IMR-90 (cell line): ENCODE measurements at regions not wholly inside any gene's neighbourhood (a gene's known extent, or its start where the extent isn't known, plus 50 kb on each side); places are given as distances from the start of the nearest gene placed in this dataset.

Source experiments
- ATAC-seq: fragments of 200-7000 bp; cut with Tn5 transposase; 2 replicates; pipeline ENCODE4 v1.9.1; 2020; ENCODE audit warnings: low read depth, mild to moderate bottlenecking, moderate library complexity
- BruUV-seq: library from RNA; stranded (reverse); fragments of 400-500 nt; replicated peaks from 2 replicates; lab custom pipeline; 2021; lab: Mats Ljungman, UMichigan
- CTCF ChIA-PET: fragments of 300-600 bp; formaldehyde crosslinking; extraction: SDS; loops from one replicate; lab custom pipeline; 2021; ENCODE audit warnings: antibody characterized with exemption; lab: Yijun Ruan, JAX
- POLR2A ChIA-PET: fragments of 300-600 bp; sonication (Branson Sonifier 250); formaldehyde crosslinking; loops from one replicate; lab custom pipeline; 2022; ENCODE audit warnings: antibody characterized with exemption; ENCODE audit not compliant: unreplicated experiment; lab: Charles Lee
- DNase-seq: peaks from one replicate; pipeline ENCODE4 v3.0.0; 2013
- H2AFZ ChIP-seq: replicated peaks from 2 replicates; pipeline ENCODE3; 2013; ENCODE audit warnings: low read length, mild to moderate bottlenecking; ENCODE audit not compliant: poor library complexity
- H2AK5ac ChIP-seq: 2 replicates; pipeline ENCODE4 v1.6.1; 2013; ENCODE audit warnings: low read depth, low read length, inconsistent platforms
- H2AK9ac ChIP-seq: replicated peaks from 2 replicates; pipeline ENCODE3; 2013; ENCODE audit warnings: mild to moderate bottlenecking, low read depth, low read length, moderate library complexity; ENCODE audit not compliant: poor library complexity
- H2BK120ac ChIP-seq: 2 replicates; pipeline ENCODE4 v1.6.1; 2013; ENCODE audit warnings: low read depth, low read length, inconsistent platforms
- H2BK15ac ChIP-seq: 3 replicates; pipeline ENCODE4 v1.6.1; 2013; ENCODE audit warnings: low read depth, low read length, inconsistent platforms
- H2BK20ac ChIP-seq: 2 replicates; pipeline ENCODE4 v1.6.1; 2013; ENCODE audit warnings: low read depth, mild to moderate bottlenecking, inconsistent platforms, low read length, moderate library complexity
- H2BK5ac ChIP-seq: 2 replicates; pipeline ENCODE4 v1.6.1; 2013; ENCODE audit warnings: mild to moderate bottlenecking, low read depth, low read length, inconsistent platforms; ENCODE audit not compliant: poor library complexity, severe bottlenecking
- H3K14ac ChIP-seq: replicated peaks from 2 replicates; pipeline ENCODE4 v1.6.1; 2013; ENCODE audit warnings: low read depth, low read length, inconsistent platforms
- H3K18ac ChIP-seq: 2 replicates; pipeline ENCODE4 v1.6.1; 2013; ENCODE audit warnings: low read depth, low read length, control low read depth
- H3K23ac ChIP-seq: 2 replicates; pipeline ENCODE4 v1.6.1; 2013; ENCODE audit warnings: low read depth, low read length, inconsistent platforms
- H3K27ac ChIP-seq: 2 replicates; pipeline ENCODE4 v1.5.1; 2013; ENCODE audit warnings: mild to moderate bottlenecking, control low read depth, low read length; ENCODE audit not compliant: insufficient read depth
- H3K27me3 ChIP-seq: 2 replicates; pipeline ENCODE4 v1.6.1; 2013; ENCODE audit warnings: low read length; ENCODE audit not compliant: control insufficient read depth, insufficient read depth
- H3K36me3 ChIP-seq: 2 replicates; pipeline ENCODE4 v1.6.1; 2013; ENCODE audit warnings: low read length, mixed read lengths; ENCODE audit not compliant: control insufficient read depth, insufficient read depth
- H3K4ac ChIP-seq: 2 replicates; pipeline ENCODE4 v1.6.1; 2013; ENCODE audit warnings: low read depth, low read length, inconsistent platforms
- H3K4me1 ChIP-seq: 2 replicates; pipeline ENCODE4 v1.6.1; 2013; ENCODE audit warnings: low read length, mixed read lengths; ENCODE audit not compliant: control insufficient read depth, insufficient read depth
- H3K4me2 ChIP-seq: 2 replicates; pipeline ENCODE4 v1.6.1; 2013; ENCODE audit warnings: low read depth, mild to moderate bottlenecking, control low read depth, low read length, moderate library complexity
- H3K4me3 ChIP-seq: 2 replicates; pipeline ENCODE4 v1.5.1; 2013; ENCODE audit warnings: low read depth, mild to moderate bottlenecking, control low read depth, low read length, moderate library complexity; ENCODE audit not compliant: insufficient read depth
- H3K56ac ChIP-seq: 2 replicates; pipeline ENCODE4 v1.6.1; 2013; ENCODE audit warnings: low read length, inconsistent platforms; ENCODE audit not compliant: insufficient read depth; ENCODE audit errors: extremely low read depth
- H3K79me1 ChIP-seq, 2 experiments: 2 replicates each; pipeline ENCODE4 v1.6.1; 2013; ENCODE audit warnings: low read length in 2 of 2, inconsistent platforms in 1 of 2, low read depth in 1 of 2
- H3K9ac ChIP-seq: 2 replicates; pipeline ENCODE4 v1.6.1; 2013; ENCODE audit warnings: low read depth, low read length, control low read depth
- H3K9me1 ChIP-seq: 2 replicates; pipeline ENCODE4 v1.6.1; 2013; ENCODE audit warnings: low read length, inconsistent platforms; ENCODE audit not compliant: insufficient read depth
- H3K9me3 ChIP-seq: 2 replicates; pipeline ENCODE4 v1.6.1; 2013; ENCODE audit warnings: low read length; ENCODE audit not compliant: control insufficient read depth, insufficient read depth
- H4K20me1 ChIP-seq: 2 replicates; pipeline ENCODE4 v1.6.1; 2013; ENCODE audit warnings: low read length, inconsistent platforms; ENCODE audit not compliant: insufficient read depth
- H4K5ac ChIP-seq: 2 replicates; pipeline ENCODE4 v1.6.1; 2013; ENCODE audit warnings: mild to moderate bottlenecking, low read depth, low read length, control low read depth
- H4K8ac ChIP-seq, 2 experiments: 2 replicates each; pipeline ENCODE4 v1.6.1; 2013; ENCODE audit warnings: low read depth in 2 of 2, low read length in 2 of 2, control low read depth in 1 of 2, inconsistent platforms in 1 of 2
- H4K91ac ChIP-seq: 2 replicates; pipeline ENCODE4 v1.6.1; 2013; ENCODE audit warnings: low read depth, low read length, inconsistent platforms; ENCODE audit not compliant: insufficient read depth
- CEBPB ChIP-seq: IDR thresholded peaks from 2 replicates; pipeline ENCODE4 v1.6.1; 2012; ENCODE audit warnings: low read depth, low read length, improper control_type of control experiment
- CHD1 ChIP-seq: IDR thresholded peaks from 2 replicates; pipeline ENCODE4 v1.6.1; 2012; ENCODE audit warnings: low read depth, low read length, improper control_type of control experiment
- RAD21 ChIP-seq: IDR thresholded peaks from 2 replicates; pipeline ENCODE4 v1.6.1; 2012; ENCODE audit warnings: low read length, improper control_type of control experiment
- dilution Hi-C: fragments of 300-500 bp; cut with HindIII; formaldehyde crosslinking; loops from one replicate; pipeline ENCODE4 v1.14.3; 2018; ENCODE audit warnings: low sequenced_read_pairs; ENCODE audit not compliant: unreplicated experiment
- in situ Hi-C: fragments of 300-500 bp; cut with MboI; formaldehyde crosslinking; loops from 3 replicates; pipeline ENCODE4 v1.14.3; 2019; ENCODE audit warnings: low sequenced_read_pairs, inconsistent platforms, mixed read lengths
- intact Hi-C: fragments of 100-400 bp; cut with micrococcal nuclease; formaldehyde crosslinking; loops from 2 replicates; pipeline ENCODE4 v1.10.0; 2022

GRCh38 chr3:79843180-79843579 lies 75.4 kb upstream of the ROBO1 start:
- Histone ChIP-seq H3K23ac (no peak overlapping the region), H3K27me3 (no peaks in the 10 kb centered on the region), H3K9me3 (0 out of 2 replicates have a peak, but pooled peaks cover 2% of the 10 kb centered on the region), H3K56ac (no peak overlapping the region), H2AK5ac (no peak overlapping the region), H3K4ac (no peak overlapping the region), H2AK9ac (no peak overlapping the region), H2BK5ac (no peak overlapping the region), H3K14ac (no peak overlapping the region), H3K9ac (no peak overlapping the region), H3K9me1 (no peaks in the 10 kb centered on the region), H2BK15ac (no peak overlapping the region), H2BK120ac (no peak overlapping the region), H3K79me1 (no peaks in the 10 kb centered on the region), H3K4me3 (no peak overlapping the region), H2AFZ (no peak overlapping the region), H3K36me3 (no peaks in the 10 kb centered on the region), H4K91ac (no peak overlapping the region), H4K20me1 (no peaks in the 10 kb centered on the region), H4K8ac (no peak overlapping the region), H3K4me1 (no peaks in the 10 kb centered on the region), H4K5ac (no peak overlapping the region), H2BK20ac (no peak overlapping the region), H3K27ac (no peak overlapping the region), H3K18ac (no peak overlapping the region), H3K4me2 (no peak overlapping the region)
- dilution Hi-C loops (no loop called here), intact Hi-C loops (no loop called here), in situ Hi-C loops (no loop called here)
- ChIA-PET CTCF (no interaction called here), POLR2A (no interaction called here)
- DNase-seq (no peak), ATAC-seq (no peak)
- no peak for TF ChIP-seq RAD21
- no peak for TF ChIP-seq CHD1
- TF ChIP-seq CEBPB = no peak
- no TSS peak for BruUV-seq
